Right cardiac atrium (tissue), 5 donors: ENCODE measurements at regions not wholly inside any gene's neighbourhood (a gene's known extent, or its start where the extent isn't known, plus 50 kb on each side); places are given as distances from the start of the nearest gene placed in this dataset.

ENCODE experiments used
- ATAC-seq, 2 donors: fragments of 200-7000 bp; cut with Tn5 transposase; one replicate each; pipeline versions ENCODE4 v1.8.0 to v1.9.1; 2020; ENCODE audit warnings: moderate library complexity in 2 of 2, mild to moderate bottlenecking in 1 of 2
- DNase-seq, 3 donors: peaks; one replicate each; pipeline ENCODE4 v3.0.0-alpha.2; 2020
- H3K27ac ChIP-seq: one replicate; pipeline ENCODE4 v1.5.1; 2013; ENCODE audit warnings: mild to moderate bottlenecking, low read length, control low read depth, moderate library complexity
- H3K27me3 ChIP-seq: one replicate; pipeline ENCODE4 v1.6.1; 2013; ENCODE audit not compliant: control insufficient read depth, insufficient read depth
- H3K4me1 ChIP-seq: one replicate; pipeline ENCODE4 v1.6.1; 2013; ENCODE audit warnings: low read length; ENCODE audit not compliant: control insufficient read depth, insufficient read depth
- H3K4me3 ChIP-seq: one replicate; pipeline ENCODE4 v1.5.1; 2013; ENCODE audit warnings: low read length, control low read depth
- H3K9me3 ChIP-seq: one replicate; pipeline ENCODE4 v1.6.1; 2013; ENCODE audit warnings: low read length; ENCODE audit not compliant: control insufficient read depth
- WGBS: extraction: QIAGEN DNeasy Blood & Tissue Kit; methylation state at CpG from one replicate; pipeline ENCODE4 v1.1.7; 2013; 5-methylcytosine and 5-hydroxymethylcytosine counted together
- intact Hi-C, 4 donors: fragments of 100-400 bp; cut with DNase I; formaldehyde crosslinking; loops; one replicate each; pipeline versions ENCODE4 v1.11.0 to v1.14.0; 2022 to 2023
- donor health status: healthy with polysubstance abuse.
- donor health status: DM: no; HTN: yes; CAD: no.
- donor health status: DM: no; HTN: no; CAD: no.
- donor health status: DM: no; HTN: yes; CAD: no; lungs with severe emphysema.
- donor health status: DM: yes; HTN: yes; CAD: no.

DNA sequence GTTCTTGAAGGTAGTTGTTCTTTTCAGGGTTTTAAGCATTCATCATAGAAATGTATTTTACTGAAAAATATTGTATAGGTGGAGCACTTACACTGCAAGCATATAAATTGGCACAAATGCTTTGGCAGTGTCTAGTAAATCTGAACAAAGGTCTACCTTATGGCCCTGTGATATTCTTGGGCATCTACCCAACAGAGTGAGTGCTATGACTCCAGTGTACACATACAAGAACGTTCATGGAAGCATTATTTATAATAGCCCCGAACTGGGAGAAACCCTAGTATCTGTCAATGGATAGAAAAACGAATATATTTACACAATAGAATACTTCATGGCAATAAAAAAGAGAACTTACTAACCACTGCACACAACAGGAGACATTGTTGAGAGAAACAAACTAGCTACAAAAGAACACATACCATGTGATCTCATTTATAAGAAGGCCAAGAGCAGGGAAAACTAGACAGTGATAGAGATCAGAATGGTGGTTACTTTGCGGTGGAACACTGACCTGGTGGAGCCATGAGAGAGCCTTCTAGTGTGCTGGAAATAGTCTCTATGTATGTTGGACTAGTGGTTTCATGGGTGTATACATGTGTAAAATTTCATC is 96.0 kb downstream of the MAB21L3 start:
- ATAC-seq (no peak), DNase-seq (no peak)
- Histone ChIP-seq H3K9me3 (no peaks in the 10 kb centered on the region), H3K4me3 (no peak overlapping the region), H3K27ac (no peak overlapping the region), H3K4me1 (peaks cover 1% of the 10 kb centered on the region), H3K27me3 (no peaks in the 10 kb centered on the region)
- WGBS: 72% methylated on average over 4 of the region's 4 CpGs
- intact Hi-C loops: no loop called here

GRCh38 chr1:116208136-116208535 is 96.9 kb downstream of the MAB21L3 start:
- intact Hi-C loops: no loop called here
- peaks cover 1% of the 10 kb centered on the region for H3K4me1 ChIP-seq
- no peaks in the 10 kb centered on the region for H3K27me3 ChIP-seq
- H3K4me3 ChIP-seq: no peak overlapping the region
- no peaks in the 10 kb centered on the region for H3K9me3 ChIP-seq
- no peak overlapping the region for H3K27ac ChIP-seq
- DNase-seq (no peak), ATAC-seq (no peak)
- 75% methylated on average over 6 of the region's 6 CpGs for WGBS

DNA sequence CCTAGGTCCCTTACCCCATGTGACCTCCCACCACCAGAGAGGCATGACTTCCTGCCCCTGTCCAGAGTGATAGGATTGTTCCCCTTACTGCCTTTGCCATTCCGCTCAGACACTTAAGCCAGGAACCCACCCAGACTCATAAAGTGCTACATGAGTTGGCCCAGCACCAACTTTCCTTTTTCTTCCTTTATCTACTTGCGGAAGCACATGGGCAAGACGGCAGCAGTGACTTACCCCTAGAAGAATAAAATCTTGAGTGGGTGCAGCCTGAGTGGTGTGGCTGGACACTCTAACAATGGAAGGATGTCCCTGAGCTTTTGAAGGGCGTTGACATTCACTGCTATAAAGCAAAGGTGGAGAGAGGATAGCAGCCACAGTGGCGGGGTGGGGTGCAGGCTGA is 100.1 kb downstream of the MAB21L3 start:
- WGBS: 59% methylated on average over 5 of the region's 5 CpGs
- H3K27me3 ChIP-seq: no peaks in the 10 kb centered on the region
- intact Hi-C loops: no loop called here
- peaks cover 1% of the 10 kb centered on the region for H3K4me1 ChIP-seq
- no peak for DNase-seq
- no peaks in the 10 kb centered on the region for H3K9me3 ChIP-seq
- ATAC-seq: peak; percentile 33 to 35
- H3K27ac ChIP-seq: no peak overlapping the region
- no peak overlapping the region for H3K4me3 ChIP-seq

- peak; percentile 55 to 69 (median 58) for DNase-seq
- 43% methylated on average over 6 of the region's 6 CpGs for WGBS
- Histone ChIP-seq H3K9me3 (no peaks in the 10 kb centered on the region), H3K27me3 (no peaks in the 10 kb centered on the region), H3K27ac (peak overlapping the region; percentile 33), H3K4me3 (no peak overlapping the region), H3K4me1 (no peaks in the 10 kb centered on the region)
- ATAC-seq: peak; percentile 83 to 93
- intact Hi-C loops: no loop called here
These were observed 107.7 kb downstream of the MAB21L3 start for GRCh38 chr1:116218922-116219321.

DNA sequence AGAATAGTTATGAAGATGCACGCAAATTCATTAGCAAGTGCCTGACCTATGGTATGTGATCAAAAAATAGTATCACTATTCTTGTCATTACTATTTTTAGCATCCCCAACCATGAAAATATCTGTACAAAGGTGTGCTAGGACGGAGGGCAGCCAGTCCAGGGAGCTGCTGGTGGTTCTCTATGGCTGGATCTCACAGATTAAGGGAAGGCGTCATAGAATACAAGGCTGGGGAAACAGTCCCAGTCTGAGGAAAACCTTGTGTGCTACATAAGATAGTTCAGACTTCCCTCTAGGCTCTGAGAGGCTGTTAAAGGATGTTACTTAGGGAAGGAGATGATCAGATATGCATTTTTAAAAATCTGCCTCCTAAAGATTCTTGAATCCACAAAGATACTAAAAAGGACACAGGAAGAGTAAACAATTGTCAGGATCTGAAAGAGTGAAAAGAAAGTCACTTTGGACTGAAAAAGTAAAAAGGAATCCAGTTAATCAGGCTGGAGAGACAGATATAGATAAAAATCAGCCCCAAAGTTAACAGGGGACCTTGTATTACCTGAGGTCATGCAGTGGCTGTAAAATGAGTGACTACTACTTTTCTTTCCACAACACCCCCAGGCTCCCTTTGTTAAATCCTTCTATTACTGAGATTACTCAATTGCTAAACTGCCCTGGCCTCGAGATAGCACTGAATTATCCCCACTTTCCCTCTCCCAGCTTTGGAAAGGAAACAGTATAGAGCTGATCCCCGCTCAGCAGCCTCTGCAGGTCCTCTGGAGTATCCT is 108.6 kb downstream of the MAB21L3 start:
- no peaks in the 10 kb centered on the region for H3K9me3 ChIP-seq
- H3K27ac ChIP-seq: no peak overlapping the region
- intact Hi-C loops: no loop called here
- H3K27me3 ChIP-seq: no peaks in the 10 kb centered on the region
- DNase-seq: no peak
- peak in 1 of 2 donors; percentile 12 for ATAC-seq
- no peak overlapping the region for H3K4me3 ChIP-seq
- H3K4me1 ChIP-seq: no peaks in the 10 kb centered on the region
- WGBS: 66% methylated on average over 5 of the region's 5 CpGs

DNA sequence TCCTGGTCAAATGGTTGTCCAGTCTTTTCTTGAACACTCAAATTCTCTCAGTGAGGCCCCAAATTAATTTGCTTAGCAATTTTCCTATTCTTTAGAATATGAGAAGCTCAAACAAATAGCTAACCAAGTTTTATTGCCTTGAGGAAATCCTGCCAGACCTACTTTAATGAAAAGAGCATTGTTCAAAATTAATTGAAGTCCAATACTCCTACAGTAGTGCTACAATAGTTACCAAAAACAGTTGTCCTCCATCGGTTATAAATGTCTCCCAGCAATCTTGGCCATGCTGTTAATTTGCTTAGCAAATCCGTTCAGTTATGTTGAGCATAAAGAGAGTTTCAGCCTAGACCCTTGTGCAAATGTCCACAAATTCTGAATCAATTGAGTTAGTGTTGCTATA is 112.9 kb downstream of the MAB21L3 start:
- H3K27me3 ChIP-seq: no peaks in the 10 kb centered on the region
- WGBS: 55% methylated on average over 2 of the region's 2 CpGs
- DNase-seq: no peak
- H3K27ac ChIP-seq: no peak overlapping the region
- no peak for ATAC-seq
- H3K9me3 ChIP-seq: no peaks in the 10 kb centered on the region
- intact Hi-C loops: no loop called here
- H3K4me3 ChIP-seq: no peak overlapping the region
- H3K4me1 ChIP-seq: no peaks in the 10 kb centered on the region

GRCh38 chr1:116224561-116224960 is 113.4 kb downstream of the MAB21L3 start:
- WGBS: 84% methylated on average over 4 of the region's 4 CpGs
- Histone ChIP-seq H3K4me3 (no peak overlapping the region), H3K27ac (no peak overlapping the region), H3K27me3 (no peaks in the 10 kb centered on the region), H3K9me3 (no peaks in the 10 kb centered on the region), H3K4me1 (no peaks in the 10 kb centered on the region)
- DNase-seq (no peak), ATAC-seq (no peak)
- intact Hi-C loops: no loop called here

GRCh38 chr1:116226017-116226416 is 114.8 kb downstream of the MAB21L3 start:
- Histone ChIP-seq H3K4me3 (no peak overlapping the region), H3K27me3 (no peaks in the 10 kb centered on the region), H3K4me1 (no peaks in the 10 kb centered on the region), H3K9me3 (no peaks in the 10 kb centered on the region), H3K27ac (no peak overlapping the region)
- DNase-seq (no peak), ATAC-seq (no peak)
- intact Hi-C loops: no loop called here
- 65% methylated on average over 1 of the region's 1 CpG for WGBS

GRCh38 chr1:116228511-116228910 is 117.3 kb downstream of the MAB21L3 start:
- Histone ChIP-seq H3K4me3 (no peak overlapping the region), H3K27ac (no peak overlapping the region), H3K27me3 (no peaks in the 10 kb centered on the region), H3K9me3 (no peaks in the 10 kb centered on the region), H3K4me1 (no peaks in the 10 kb centered on the region)
- WGBS: 89% methylated on average over 2 of the region's 2 CpGs
- intact Hi-C loops: no loop called here
- ATAC-seq (no peak), DNase-seq (no peak)

- ATAC-seq (no peak), DNase-seq (no peak)
- 13% methylated on average over 1 of the region's 1 CpG for WGBS
- Histone ChIP-seq H3K4me3 (no peak overlapping the region), H3K4me1 (no peaks in the 10 kb centered on the region), H3K27ac (no peak overlapping the region), H3K9me3 (no peaks in the 10 kb centered on the region), H3K27me3 (no peaks in the 10 kb centered on the region)
- intact Hi-C loops: no loop called here
These were observed 119.5 kb downstream of the MAB21L3 start for GRCh38 chr1:116230712-116231111.

GRCh38 chr1:116231752-116232151 is 120.6 kb downstream of the MAB21L3 start:
- intact Hi-C loops: no loop called here
- H3K27ac ChIP-seq: no peak overlapping the region
- ATAC-seq (no peak), DNase-seq (no peak)
- no peaks in the 10 kb centered on the region for H3K27me3 ChIP-seq
- no peak overlapping the region for H3K4me3 ChIP-seq
- H3K9me3 ChIP-seq: no peaks in the 10 kb centered on the region
- WGBS: 81% methylated on average over 2 of the region's 2 CpGs
- H3K4me1 ChIP-seq: no peaks in the 10 kb centered on the region
